ENCODE measurements at regions not wholly inside any gene's neighbourhood (a gene's known extent, or its start where the extent isn't known, plus 50 kb on each side); places are given as distances from the start of the nearest gene placed in this dataset.

- TF ChIP-seq CTCF (IDR thresholded peaks at IDR 0.05) (no peak), POLR2A (IDR thresholded peaks at IDR 0.05) (no peak), POLR2AphosphoS5 (IDR thresholded peaks at IDR 0.05) (no peak)
Observed at GRCh38 chr12:60475825-60476224, 880.0 kb downstream of the SLC16A7 start.

Measured in breast epithelium (tissue), 3 donors.